ENCODE measurements at regions not wholly inside any gene's neighbourhood (a gene's known extent, or its start where the extent isn't known, plus 50 kb on each side); places are given as distances from the start of the nearest gene placed in this dataset.
A peak's percentile ranks its signal among the peaks of the same experiment; 100 is the strongest.

DNA sequence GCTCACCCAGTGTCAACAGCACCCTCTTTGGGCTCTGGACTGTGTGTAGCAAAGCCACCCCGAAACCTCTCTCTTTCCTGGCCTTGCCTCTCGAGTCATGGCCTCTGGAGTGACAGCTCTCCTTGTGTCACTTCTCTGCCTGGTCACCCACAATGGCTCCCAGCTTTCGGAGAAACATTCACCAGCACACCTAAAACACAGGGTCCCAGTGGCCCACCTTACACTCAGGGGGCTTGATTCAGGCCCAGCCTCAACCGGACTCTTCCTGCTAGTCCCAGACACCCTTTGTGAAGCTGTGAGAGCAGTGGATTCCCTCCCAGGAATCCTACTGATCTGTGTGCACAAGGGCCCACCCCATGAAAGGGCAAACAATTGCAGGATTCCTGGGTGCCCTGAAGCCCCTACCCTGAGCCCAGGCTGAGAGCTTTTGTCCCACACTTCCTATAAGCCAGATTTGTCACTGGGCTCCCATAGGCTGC is 137.2 kb upstream of the HAAO start:
- no peak for DNase-seq (ENCODE audit: low spot score in 2 of 2)

DNA sequence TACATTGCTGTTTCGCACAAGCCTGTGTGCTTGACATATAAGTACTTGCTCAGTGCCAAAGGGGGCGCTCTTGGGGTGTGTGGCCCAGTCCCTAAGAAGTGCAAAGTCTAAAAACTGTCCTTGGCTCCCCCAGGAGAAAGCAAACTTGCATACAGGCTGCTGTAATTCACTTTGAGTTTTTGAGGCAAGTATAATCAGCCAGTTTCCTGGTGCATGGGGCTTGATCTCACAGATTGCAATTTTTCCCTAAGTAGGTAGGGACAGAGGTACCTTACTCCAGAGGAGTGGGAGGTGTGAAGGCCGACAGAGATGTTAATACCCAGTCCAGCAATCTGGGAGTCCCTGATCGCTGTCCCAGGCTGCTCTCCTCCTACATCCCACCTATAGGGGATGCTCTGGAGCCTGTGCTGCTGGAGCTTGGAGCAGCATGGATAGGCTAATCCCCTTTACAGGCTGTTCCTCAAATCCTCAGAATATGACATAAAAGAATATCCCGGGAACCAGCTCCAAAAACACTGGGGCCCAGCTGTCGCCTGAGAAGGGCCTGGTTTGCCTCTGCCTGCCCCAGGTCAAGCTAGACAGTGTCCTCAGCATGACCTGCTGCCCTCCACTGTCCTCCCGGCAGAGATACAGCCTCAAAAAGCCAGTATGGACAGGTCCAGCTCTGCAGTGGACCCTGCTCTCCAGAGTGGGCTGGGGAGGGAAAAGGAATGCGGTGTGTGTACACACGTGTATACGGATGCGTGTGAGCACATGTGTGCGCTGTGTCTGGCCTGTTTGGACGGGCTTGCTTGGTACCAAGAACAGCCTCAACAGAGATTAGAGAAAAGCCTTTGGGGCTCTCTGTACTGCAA is 136.5 kb upstream of the HAAO start:
- Histone ChIP-seq H3K9me3 (no peaks in the 10 kb centered on the region), H3K36me3 (no peaks in the 10 kb centered on the region), H3K4me1 (peaks cover 3 to 97% (median 70%) of the 10 kb centered on the region in 4 donors), H3K4me3 (no peak overlapping the region), H3K27ac (peak overlapping the region; percentile 82 to 93 (median 86)), H3K27me3 (no peaks in the 10 kb centered on the region)
- WGBS, 2 donors: 51 to 52% methylated on average over 12 to 13 of the region's 13 CpGs
- TF ChIP-seq CTCF (IDR thresholded peaks at IDR 0.05): peak in 4 of 5 experiments; percentile 9 to 24 (median 16)
- no peak for TF ChIP-seq EP300 (IDR thresholded peaks at IDR 0.05)
- no peak for TF ChIP-seq POLR2A (IDR thresholded peaks at IDR 0.05)
- DNase-seq (ENCODE audit: low spot score in 2 of 2): no peak

More for the DNA sequence above, 137.2 kb upstream of the HAAO start:
- Histone ChIP-seq H3K27ac (peak overlapping the region; percentile 82 to 93 (median 86)), H3K4me1 (peaks cover 0 to 97% (median 66%) of the 10 kb centered on the region in 4 donors), H3K36me3 (no peaks in the 10 kb centered on the region), H3K4me3 (no peak overlapping the region), H3K9me3 (no peaks in the 10 kb centered on the region), H3K27me3 (no peaks in the 10 kb centered on the region)
- 78 to 84% methylated on average over 4 of the region's 4 CpGs for WGBS, 2 donors
- no peak for TF ChIP-seq EP300 (IDR thresholded peaks at IDR 0.05)
- no peak for TF ChIP-seq POLR2A (IDR thresholded peaks at IDR 0.05)
- TF ChIP-seq CTCF (IDR thresholded peaks at IDR 0.05): no peak

DNA sequence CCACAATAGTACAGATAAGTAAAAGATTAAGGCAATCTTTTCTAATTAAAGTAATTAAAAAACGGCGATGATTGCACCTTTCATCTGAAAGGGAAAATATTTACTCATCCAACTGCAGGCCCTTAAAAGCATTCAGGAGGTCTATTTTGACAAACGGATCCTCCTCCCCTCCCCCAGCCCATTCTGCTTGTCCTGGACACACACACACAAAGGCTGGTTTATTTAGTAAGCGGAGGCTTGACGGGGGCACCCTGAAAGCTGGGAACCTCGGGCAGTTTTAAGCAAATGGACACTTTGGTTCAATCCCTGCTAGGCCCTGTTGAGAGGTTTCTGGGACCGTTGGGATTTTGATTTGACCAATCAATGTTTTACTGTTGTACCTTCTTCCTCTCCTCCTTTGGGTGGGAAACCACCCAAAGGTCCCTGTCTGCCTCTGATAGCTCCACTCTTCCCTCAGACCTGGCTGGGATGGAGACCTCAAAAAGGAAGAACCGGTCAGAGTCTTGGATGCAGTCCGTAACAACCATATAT is 135.8 kb upstream of the HAAO start:
- WGBS, 2 donors: 28 to 30% methylated on average over 9 of the region's 9 CpGs
- no peaks in the 10 kb centered on the region for H3K36me3 ChIP-seq
- no peak overlapping the region for H3K4me3 ChIP-seq
- H3K4me1 ChIP-seq: peaks cover 3 to 99% (median 75%) of the 10 kb centered on the region in 4 donors
- DNase-seq (ENCODE audit: low spot score in 2 of 2): no peak
- no peak for TF ChIP-seq POLR2A (IDR thresholded peaks at IDR 0.05)
- TF ChIP-seq EP300 (IDR thresholded peaks at IDR 0.05): no peak
- no peak for TF ChIP-seq CTCF (IDR thresholded peaks at IDR 0.05)
- H3K27me3 ChIP-seq: no peaks in the 10 kb centered on the region
- peak overlapping the region; percentile 82 to 93 (median 86) for H3K27ac ChIP-seq
- no peaks in the 10 kb centered on the region for H3K9me3 ChIP-seq

DNA sequence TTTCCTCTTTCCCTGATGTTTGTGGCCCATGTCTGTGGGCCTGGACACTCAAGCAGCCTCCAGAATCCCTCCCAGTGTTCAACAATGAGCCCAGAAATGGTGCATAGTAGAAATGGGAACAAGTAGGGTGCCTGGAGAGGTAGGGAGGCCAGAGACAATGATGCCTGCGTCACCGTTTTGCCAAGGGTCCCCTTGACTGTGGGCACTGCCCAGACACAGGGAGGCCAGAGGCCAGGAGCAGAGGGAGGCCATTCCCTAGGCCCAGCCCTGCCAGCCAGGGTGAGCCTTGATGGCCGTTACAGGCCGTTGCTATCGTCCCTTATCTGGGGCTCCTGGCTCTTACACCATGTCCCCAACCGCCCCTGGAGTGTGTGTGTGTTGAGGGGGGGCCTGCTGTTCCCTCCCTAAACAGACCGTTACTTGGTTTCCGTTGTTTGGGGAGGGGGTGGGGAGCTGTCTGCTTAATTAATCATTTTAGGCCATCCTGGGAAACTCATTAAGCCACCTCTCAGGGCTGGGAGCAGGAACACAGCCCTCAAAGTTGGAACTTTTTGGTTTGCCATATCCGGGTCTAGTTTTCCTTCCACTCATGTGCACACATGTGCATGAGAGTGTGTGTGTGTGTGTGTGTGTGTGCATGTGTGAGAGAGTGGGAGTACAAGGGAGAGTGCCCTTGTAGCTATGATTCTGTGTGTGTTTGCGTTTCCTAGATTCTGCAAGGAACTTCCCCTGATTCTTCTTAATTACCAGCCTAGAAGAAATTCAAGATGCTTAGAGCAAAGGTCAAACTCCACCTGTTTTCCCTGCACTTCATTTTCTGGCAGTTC is 135.2 kb upstream of the HAAO start:
- H3K36me3 ChIP-seq: no peaks in the 10 kb centered on the region
- no peak for TF ChIP-seq POLR2A (IDR thresholded peaks at IDR 0.05)
- TF ChIP-seq EP300 (IDR thresholded peaks at IDR 0.05): peak in 1 of 2 donors; percentile 49
- no peak overlapping the region for H3K4me3 ChIP-seq
- DNase-seq (ENCODE audit: low spot score in 2 of 2): no peak
- WGBS, 2 donors: 25 to 31% methylated on average over 10 of the region's 10 CpGs
- H3K27ac ChIP-seq: peak overlapping the region; percentile 82 to 93 (median 86)
- no peaks in the 10 kb centered on the region for H3K9me3 ChIP-seq
- H3K4me1 ChIP-seq: peaks cover 3 to 99% (median 82%) of the 10 kb centered on the region in 4 donors
- no peaks in the 10 kb centered on the region for H3K27me3 ChIP-seq

Measured in tibial nerve (tissue), 4 donors.